22Rv1 (cell line): ENCODE measurements at regions not wholly inside any gene's neighbourhood (a gene's known extent, or its start where the extent isn't known, plus 50 kb on each side); places are given as distances from the start of the nearest gene placed in this dataset.

ENCODE experiments used
- CTCF ChIP-seq: fragments of 450-650 bp; IDR thresholded peaks from 2 replicates; pipeline ENCODE4 v1.5.1; 2017; ENCODE audit warnings: mild to moderate bottlenecking
- ZFX ChIP-seq: fragments of 450-650 bp; IDR thresholded peaks from 2 replicates; pipeline ENCODE4 v1.6.1; 2017; ENCODE audit warnings: antibody characterized with exemption, borderline replicate concordance

- TF ChIP-seq CTCF, result no peak
- no peak for TF ChIP-seq ZFX
Measured at GRCh38 chr11:103699656-103700055, 336.8 kb upstream of the DDI1 start.
